Activated CD8-positive, alpha-beta memory T cell treated with anti-CD3 and anti-CD28 coated beads for 24 hours (primary cell): ENCODE measurements at regions not wholly inside any gene's neighbourhood (a gene's known extent, or its start where the extent isn't known, plus 50 kb on each side); places are given as distances from the start of the nearest gene placed in this dataset.
"Not testable (repeated sequence)": the region's sequence is repeated elsewhere in the genome, so short reads cannot be mapped to it uniquely, and the experiment has no call there.

ENCODE experiments used
- DNase-seq: peaks from one replicate; pipeline ENCODE4 v3.0.0-alpha.2; 2020

DNA sequence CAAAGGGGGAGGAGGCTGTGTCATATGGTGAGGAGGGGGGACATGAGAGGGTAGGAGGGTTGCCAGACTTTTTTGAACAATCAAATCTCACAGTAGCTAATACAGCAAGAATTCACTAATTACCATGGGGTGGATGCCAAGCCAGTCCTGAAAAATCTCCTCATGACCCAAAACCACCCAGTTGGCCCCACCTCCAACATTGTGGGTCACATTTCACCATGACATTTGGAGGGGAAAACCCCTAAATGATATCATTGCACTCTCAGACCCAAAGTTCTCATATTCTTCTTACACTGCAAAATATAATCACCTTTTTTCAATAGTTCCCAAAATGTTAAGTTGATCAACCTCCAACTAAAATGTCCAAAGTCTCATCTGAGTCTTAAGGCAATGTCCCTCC, 666.3 kb downstream of the TMEM121 start:
- DNase-seq = not testable (repeated sequence)

DNA sequence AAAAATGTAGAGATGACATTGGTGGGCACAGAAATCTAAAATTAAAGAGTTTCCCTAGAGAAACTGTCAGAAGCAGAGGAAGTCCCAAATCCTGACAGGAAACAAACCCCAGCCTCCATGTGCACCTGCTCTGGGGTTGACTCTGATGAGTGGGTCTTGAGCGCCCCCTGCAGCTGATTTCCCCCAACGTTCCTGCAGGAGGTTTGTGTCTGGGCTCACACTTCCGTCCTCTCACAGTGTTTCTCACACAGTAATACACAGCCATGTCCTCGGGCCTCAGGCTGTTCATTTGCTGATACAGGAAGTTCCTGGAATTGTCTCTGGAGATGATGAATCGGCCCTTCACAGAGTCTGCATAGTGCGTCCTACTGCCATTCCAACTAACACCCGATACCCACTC, 670.1 kb downstream of the TMEM121 start:
- DNase-seq = peak; percentile 88

DNA sequence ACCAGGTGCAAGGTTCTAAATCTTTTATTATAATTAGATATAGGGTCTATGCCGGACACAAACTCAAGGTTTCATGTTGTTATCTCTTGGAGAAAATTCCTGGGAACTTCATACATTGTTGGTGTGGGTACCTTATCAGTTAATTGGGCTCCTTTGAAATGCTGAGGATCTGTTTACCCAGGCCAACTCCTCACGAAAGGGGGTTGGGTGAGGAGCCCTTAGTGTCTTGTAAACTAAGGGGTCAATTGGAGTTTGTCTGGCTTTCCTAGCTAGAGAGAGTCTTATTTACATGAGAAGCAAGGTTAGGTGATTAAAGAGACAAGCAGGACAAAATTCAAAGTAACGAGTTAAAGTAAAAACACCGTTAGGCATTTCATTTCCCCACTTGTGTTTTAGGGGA, 670.9 kb downstream of the TMEM121 start:
- DNase-seq = not testable (repeated sequence)

DNA sequence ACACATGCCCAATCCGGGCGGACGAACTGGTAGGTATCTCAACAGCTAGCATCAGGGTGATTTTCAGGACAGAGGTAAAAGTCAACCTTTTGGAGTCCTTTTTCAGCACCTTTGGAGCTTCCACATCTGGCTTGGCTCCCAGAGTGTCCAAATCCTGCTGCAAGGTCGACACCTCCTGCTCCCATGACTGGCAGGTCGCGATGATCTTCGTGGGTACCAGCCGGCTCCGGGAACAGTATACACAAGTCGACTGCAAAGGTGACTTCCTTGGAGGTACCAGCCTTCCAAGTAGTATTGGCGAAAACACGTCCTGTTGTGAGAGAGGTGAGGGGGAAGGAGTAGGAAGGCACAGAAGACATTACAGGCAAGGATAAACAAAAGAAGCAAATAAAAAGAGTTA, 672.7 kb downstream of the TMEM121 start:
- no peak for DNase-seq

GRCh38 chr14:106200541-106201315, 674.3 kb downstream of the TMEM121 start:
- DNase-seq = no peak

DNA sequence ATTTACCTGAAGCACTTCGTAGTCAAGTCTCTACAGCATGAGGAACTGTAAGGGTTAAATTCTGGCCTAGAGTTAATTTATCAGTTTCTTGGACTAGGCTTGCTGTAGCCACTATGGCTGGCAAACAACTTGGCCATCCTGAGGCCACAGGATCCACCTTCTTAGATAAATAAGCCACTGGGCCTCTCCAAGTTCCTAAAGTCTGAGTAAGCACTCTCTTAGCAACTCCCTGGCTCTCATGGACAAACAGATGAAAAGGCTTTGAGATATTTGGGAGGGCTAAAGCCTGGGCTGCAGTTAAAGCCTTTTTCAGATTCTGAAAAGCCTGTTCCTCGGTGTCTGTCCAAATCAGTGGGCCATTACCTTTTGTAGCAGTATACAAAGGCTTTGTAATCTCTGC, 675.0 kb downstream of the TMEM121 start:
- DNase-seq = no peak

DNA sequence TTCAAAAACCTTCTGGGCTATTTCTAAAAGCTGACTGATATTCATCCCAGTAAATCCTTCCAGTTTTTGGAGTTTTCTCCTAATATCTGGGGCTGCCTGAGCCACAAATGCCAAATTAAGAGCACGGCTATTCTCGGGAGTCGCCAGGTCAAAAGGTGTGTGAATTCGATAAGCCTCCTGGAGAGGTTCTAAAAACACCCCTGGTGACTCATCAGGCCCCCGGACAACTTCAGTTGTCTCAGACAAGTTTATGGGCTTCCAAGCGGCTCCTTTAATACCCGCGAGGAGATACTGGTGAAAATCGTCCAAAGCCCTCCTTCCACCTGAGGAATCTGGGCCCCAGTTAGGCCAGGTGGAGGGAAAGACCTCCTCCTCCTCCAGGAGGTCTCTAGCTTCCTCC, 677.1 kb downstream of the TMEM121 start:
- no peak for DNase-seq

GRCh38 chr14:106204063-106204462, 677.7 kb downstream of the TMEM121 start:
- DNase-seq = no peak

GRCh38 chr14:106207316-106207715, 680.9 kb downstream of the TMEM121 start:
- DNase-seq = no peak

DNA sequence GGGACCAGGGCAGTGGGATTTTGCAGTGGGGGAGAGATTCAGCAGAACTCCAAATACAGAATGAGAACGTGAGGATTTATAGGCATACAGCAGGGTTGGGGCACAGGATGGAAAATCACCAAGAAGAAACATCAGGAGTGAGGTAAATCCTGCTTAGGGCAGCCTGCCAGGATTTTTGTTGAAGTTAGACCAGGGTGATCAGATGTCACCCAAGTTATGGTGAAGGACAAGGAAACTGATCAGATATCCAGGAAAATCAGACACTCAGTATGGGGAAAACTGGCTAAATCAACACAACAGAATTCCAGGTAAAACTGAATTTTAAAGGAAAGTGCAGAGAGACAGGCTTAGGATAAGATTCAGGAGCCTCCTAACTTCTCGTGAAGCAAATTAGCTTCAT, 682.4 kb downstream of the TMEM121 start:
- DNase-seq = no peak

GRCh38 chr14:106209755-106210154, 683.4 kb downstream of the TMEM121 start:
- peak; percentile 57 for DNase-seq

DNA sequence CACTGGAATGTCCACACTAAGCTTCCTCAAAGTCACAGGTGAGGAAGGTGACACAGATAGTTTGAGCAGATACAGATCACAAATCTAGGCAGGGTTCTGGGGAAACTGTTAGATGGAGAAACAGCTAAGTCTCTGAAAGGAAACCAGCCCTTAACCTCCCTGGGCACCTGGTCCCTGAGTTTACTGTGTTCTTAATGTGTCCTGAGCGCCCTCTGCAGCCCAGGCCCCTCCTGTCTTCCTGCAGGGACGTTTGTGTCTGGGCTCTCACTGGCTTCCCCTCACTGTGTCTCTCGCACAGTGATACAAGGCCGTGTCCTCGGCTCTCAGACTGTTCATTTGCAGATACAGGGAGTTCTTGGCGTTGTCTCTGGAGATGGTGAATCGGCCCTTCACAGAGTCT, 684.3 kb downstream of the TMEM121 start:
- DNase-seq = peak; percentile 58

- DNase-seq = peak; percentile 33
Observed at GRCh38 chr14:106211334-106211900, 685.0 kb downstream of the TMEM121 start.

DNA sequence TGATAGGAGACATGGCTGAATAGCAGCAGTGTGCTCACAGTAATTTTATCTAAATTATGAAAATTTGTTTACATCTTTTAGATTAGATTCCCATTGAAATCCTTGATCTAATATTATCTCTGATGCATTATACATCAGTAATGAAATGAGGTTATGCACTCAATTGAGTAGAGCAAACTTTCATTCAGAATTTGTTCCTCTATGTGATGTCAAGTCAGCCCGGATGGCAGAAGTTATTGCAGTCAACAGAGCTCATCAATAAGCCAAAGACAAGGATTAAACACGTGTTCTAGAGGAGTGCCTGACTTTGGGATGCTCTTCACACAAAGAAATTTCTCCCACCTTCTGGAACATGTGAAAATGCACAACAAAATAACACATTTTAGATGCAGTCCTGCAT, 688.8 kb downstream of the TMEM121 start:
- DNase-seq = no peak

- DNase-seq = peak; percentile 46
Observed at GRCh38 chr14:106216679-106217078, 690.3 kb downstream of the TMEM121 start.

DNA sequence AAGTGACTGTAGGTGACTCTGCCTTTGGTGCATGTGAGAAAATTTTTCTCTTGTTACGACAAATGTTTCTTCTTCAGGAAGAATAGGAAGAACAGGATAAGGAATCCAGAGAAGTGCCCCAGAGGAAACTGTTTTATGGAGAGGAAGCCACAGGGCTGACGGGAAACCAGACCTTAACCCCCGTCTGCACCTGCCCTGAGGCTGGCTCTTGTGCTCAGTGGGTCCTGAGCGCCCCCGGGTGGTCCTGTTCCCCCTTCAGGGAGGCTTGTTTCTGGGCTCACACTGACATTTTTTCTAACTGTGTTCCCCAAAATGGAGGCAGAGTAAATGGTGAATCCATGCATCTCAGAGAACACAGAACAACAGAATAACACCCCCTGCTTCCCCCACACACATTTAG, 691.8 kb downstream of the TMEM121 start:
- peak; percentile 53 for DNase-seq

DNA sequence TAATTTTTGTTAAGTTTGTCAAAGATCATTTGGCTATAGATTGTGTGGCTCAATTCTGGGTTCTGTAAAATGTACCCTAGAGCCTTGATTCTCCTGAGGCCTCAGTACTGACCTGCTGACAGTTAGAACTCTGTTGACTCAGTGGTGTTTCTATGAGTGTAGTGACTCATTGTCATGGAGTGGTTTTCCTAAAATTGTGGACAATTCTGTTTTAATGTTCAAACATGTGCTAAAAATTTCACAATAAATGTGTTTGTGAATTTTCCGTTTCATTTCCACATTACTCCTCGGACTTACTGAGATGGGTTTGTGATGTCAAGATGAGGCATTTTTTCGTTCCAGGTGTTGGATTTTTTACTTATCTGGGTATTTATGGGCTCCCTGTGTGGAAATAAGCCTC, 695.9 kb downstream of the TMEM121 start:
- DNase-seq = no peak

DNA sequence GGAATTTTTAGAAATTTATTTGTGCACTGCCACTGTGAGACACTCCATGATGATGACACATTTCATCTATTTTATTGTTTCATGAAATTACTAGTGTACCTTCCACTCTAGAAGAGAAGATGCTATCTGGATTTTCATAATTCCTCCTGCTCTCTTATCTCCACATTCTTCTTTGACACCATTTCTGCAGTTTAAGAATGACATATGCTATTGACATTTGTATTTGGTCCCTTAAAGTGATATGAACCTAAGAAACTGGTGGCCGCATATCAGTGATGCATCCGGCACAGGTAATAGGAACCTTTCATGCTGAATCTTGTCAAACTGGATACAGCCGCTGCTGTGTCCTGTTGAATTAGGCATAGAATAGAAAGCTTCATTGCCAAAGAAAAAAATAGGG, 696.3 kb downstream of the TMEM121 start:
- no peak for DNase-seq

GRCh38 chr14:106227793-106228192, 701.4 kb downstream of the TMEM121 start:
- DNase-seq = no peak

DNA sequence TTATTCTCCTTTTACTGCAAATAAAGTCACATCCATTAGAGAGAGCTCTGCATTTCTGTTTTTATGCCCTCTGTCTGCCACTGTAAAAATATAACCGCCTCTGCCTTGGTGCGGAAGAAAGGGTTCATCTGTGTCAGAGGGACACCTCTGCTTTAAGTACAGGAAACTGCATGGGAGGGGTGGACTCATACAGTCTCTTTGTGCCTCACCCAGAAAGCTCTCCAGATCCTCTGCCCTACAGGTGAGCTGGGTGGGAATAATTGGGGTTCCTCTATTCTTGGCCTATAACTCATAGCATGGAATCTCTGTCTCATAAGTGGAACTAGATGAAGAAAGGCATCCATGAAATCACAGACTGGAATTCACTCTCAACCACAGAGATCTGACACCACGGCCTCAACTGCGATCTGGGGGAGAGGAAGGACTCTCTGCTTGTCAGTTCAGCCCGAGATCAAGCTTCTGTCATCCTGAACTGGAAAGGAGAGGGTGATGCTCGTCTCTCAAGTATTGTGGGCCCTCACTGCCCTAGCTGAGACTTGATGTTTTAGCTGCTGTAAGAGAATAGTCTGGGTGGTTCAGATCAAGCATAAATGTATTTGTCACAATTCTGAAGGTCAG, 702.3 kb downstream of the TMEM121 start:
- no peak for DNase-seq

DNA sequence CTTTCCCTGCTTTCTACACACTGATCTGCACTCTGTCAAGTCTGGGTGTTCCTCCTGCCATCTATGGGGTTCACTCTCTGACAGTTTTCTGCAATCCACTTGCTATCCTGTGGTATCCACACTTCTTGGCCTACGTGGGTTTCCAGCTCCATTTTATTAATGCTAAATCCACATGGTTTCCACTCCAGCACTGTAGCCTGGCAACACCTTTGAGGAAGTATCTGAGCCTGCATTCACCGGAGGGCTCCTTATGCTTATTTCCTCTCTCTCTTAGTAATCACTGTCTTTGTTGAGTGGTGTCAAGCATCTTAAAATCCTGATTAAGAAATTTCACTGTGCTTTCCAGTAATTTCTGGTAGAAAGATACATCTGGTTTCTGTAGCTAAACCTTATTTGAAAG, 703.7 kb downstream of the TMEM121 start:
- DNase-seq = no peak

DNA sequence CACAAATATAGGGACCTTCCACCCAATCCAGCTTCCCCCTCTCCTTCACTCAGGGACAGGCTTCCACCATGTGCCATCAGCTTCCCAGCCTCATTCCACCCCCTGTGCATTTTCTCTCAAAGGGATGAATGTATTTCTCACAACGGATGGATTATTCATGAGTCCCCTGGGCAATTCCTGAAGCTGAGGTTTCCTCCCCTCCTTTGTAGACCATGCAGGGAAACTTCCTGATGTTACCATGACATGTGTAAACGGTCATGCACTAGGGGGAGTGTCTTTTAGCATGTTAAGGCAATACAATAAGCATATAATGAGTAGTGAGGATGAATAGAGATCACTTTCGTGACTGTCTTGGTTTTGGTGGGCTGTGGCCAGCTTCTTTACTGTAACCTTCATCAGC, 706.8 kb downstream of the TMEM121 start:
- DNase-seq = not testable (repeated sequence)

DNA sequence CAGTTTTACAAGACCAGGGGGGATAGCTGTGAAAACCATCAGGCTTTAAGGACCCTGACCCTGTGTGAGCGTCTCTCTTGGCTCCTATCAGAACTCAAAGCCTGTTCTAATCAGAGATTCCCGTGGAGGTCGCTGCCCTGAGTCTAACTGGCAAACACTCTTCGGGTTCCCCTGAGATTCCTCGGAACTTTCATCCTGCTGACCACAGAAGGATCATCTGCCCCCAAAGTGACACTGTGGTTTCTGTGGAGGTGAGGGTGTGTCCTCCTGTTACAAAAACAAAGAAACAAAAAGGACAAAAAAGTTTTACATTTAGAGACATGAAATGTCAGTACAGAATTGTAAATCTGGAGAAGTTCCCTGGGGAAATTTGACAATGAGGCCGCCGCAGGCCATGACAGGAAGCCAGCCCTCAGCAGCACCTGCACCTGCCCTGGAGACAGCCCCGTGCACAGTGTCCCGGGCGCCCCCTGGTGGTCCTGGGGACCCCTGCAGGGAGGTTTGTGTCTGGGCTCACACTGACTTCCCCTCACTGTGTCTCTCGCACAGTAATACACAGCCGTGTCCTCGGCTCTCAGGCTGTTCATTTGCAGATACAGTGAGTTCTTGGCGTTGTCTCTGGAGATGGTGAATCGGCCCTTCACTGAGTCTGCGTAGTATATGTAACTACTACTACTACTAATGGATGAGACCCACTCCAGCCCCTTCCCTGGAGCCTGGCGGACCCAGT, 708.3 kb downstream of the TMEM121 start:
- peak; percentile 67 for DNase-seq
